Mesenchymal stem cell (in vitro differentiated cells and primary cell): ENCODE measurements at regions not wholly inside any gene's neighbourhood (a gene's known extent, or its start where the extent isn't known, plus 50 kb on each side); places are given as distances from the start of the nearest gene placed in this dataset.

ENCODE experiments used
- DNase-seq: peaks from one replicate; pipeline ENCODE4 v3.0.0-alpha.2; 2013
- H2AFZ ChIP-seq: one replicate; pipeline ENCODE4 v1.6.1; 2013; ENCODE audit warnings: low read depth, mild to moderate bottlenecking, control low read depth, inconsistent platforms, low read length, moderate library complexity
- H2AK5ac ChIP-seq: 2 replicates; pipeline ENCODE4 v1.6.1; 2013; ENCODE audit warnings: low read length, moderate library complexity, mild to moderate bottlenecking, inconsistent platforms; ENCODE audit not compliant: severe bottlenecking
- H2BK120ac ChIP-seq: one replicate; pipeline ENCODE4 v1.6.1; 2013; ENCODE audit warnings: low read depth, mild to moderate bottlenecking, inconsistent platforms, low read length, moderate library complexity
- H2BK12ac ChIP-seq, 2 experiments: one replicate each; pipeline ENCODE4 v1.6.1; 2013; ENCODE audit warnings: inconsistent platforms in 2 of 2, low read length in 2 of 2, mild to moderate bottlenecking in 2 of 2, moderate library complexity in 2 of 2, control low read depth in 1 of 2
- H2BK15ac ChIP-seq: one replicate; pipeline ENCODE4 v1.6.1; 2013; ENCODE audit warnings: mild to moderate bottlenecking, low read depth, inconsistent platforms; ENCODE audit not compliant: poor library complexity, severe bottlenecking
- H2BK5ac ChIP-seq: 2 replicates; pipeline ENCODE4 v1.6.1; 2013; ENCODE audit warnings: low read depth, mild to moderate bottlenecking, low read length, control low read depth, inconsistent platforms; ENCODE audit not compliant: poor library complexity, severe bottlenecking
- H3K14ac ChIP-seq, 2 experiments: one replicate each; pipeline ENCODE4 v1.6.1; 2013; ENCODE audit warnings: inconsistent platforms in 2 of 2, low read length in 2 of 2, control low read depth in 1 of 2, mild to moderate bottlenecking in 1 of 2, moderate library complexity in 1 of 2
- H3K18ac ChIP-seq, 2 experiments: one replicate each; pipeline ENCODE4 v1.6.1; 2013; ENCODE audit warnings: inconsistent platforms in 2 of 2, low read length in 2 of 2, control low read depth in 1 of 2, low read depth in 1 of 2, mild to moderate bottlenecking in 1 of 2
- H3K23ac ChIP-seq, 2 experiments: one replicate each; pipeline ENCODE4 v1.6.1; 2013; ENCODE audit warnings: inconsistent platforms in 2 of 2, low read length in 2 of 2, mild to moderate bottlenecking in 2 of 2, moderate library complexity in 2 of 2, control low read depth in 1 of 2
- H3K27ac ChIP-seq: 2 replicates; pipeline ENCODE4 v1.5.1; 2013; ENCODE audit warnings: mild to moderate bottlenecking, moderate library complexity, low read length, control low read depth, inconsistent platforms; ENCODE audit not compliant: poor library complexity, severe bottlenecking
- H3K27me3 ChIP-seq, 2 experiments: 2 replicates each; pipeline versions ENCODE4 v1.6.1 to v1.7.0; 2013; ENCODE audit warnings: low read length in 2 of 2, mild to moderate bottlenecking in 2 of 2, moderate library complexity in 2 of 2, control low read depth in 1 of 2, inconsistent platforms in 1 of 2; ENCODE audit not compliant: control insufficient read depth in 1 of 2, insufficient read depth in 1 of 2
- H3K36me3 ChIP-seq, 2 experiments: 2 replicates each; pipeline versions ENCODE4 v1.6.1 to v1.7.0; 2013; ENCODE audit warnings: low read length in 2 of 2, control low read depth in 1 of 2, inconsistent platforms in 1 of 2, low read depth in 1 of 2, mild to moderate bottlenecking in 1 of 2; ENCODE audit not compliant: insufficient read depth in 2 of 2, control insufficient read depth in 1 of 2
- H3K4ac ChIP-seq, 2 experiments: one replicate each; pipeline ENCODE4 v1.6.1; 2013; ENCODE audit warnings: inconsistent platforms in 2 of 2, low read length in 2 of 2, mild to moderate bottlenecking in 2 of 2, moderate library complexity in 2 of 2, control low read depth in 1 of 2, low read depth in 1 of 2
- H3K4me1 ChIP-seq: 2 replicates; pipeline ENCODE4 v1.6.1; 2013; ENCODE audit warnings: low read depth, low read length, control low read depth; ENCODE audit not compliant: control insufficient read depth, insufficient read depth
- H3K4me2 ChIP-seq: 2 replicates; pipeline ENCODE4 v1.6.1; 2013; ENCODE audit warnings: low read length, mild to moderate bottlenecking, inconsistent platforms; ENCODE audit not compliant: poor library complexity, severe bottlenecking
- H3K4me3 ChIP-seq, 2 experiments: 2 replicates each; pipeline versions ENCODE4 v1.5.1 to v1.7.0; 2013; ENCODE audit warnings: low read length in 2 of 2, mild to moderate bottlenecking in 2 of 2, control low read depth in 1 of 2, low read depth in 1 of 2; ENCODE audit not compliant: insufficient read depth in 1 of 2
- H3K79me1 ChIP-seq: replicated peaks from 2 replicates; pipeline ENCODE4 v1.6.1; 2013; ENCODE audit warnings: mild to moderate bottlenecking, control low read depth, low read length, inconsistent platforms; ENCODE audit not compliant: poor library complexity, severe bottlenecking
- H3K9ac ChIP-seq: 2 replicates; pipeline ENCODE4 v1.7.0; 2013; ENCODE audit warnings: mild to moderate bottlenecking, low read length, moderate library complexity
- H3K9me3 ChIP-seq: 2 replicates; pipeline ENCODE4 v1.7.0; 2013; ENCODE audit warnings: mild to moderate bottlenecking, low read length; ENCODE audit not compliant: control insufficient read depth
- H4K8ac ChIP-seq: one replicate; pipeline ENCODE4 v1.6.1; 2013; ENCODE audit warnings: inconsistent platforms, mild to moderate bottlenecking, low read length, moderate library complexity
- H4K91ac ChIP-seq: one replicate; pipeline ENCODE4 v1.6.1; 2013; ENCODE audit warnings: mild to moderate bottlenecking, low read length, inconsistent platforms
- WGBS: methylation state at CpG from one replicate; pipeline ENCODE4 v1.1.7; 2013; ENCODE audit warnings: mixed read lengths; 5-methylcytosine and 5-hydroxymethylcytosine counted together

GRCh38 chr9:118446943-118447639, 742.9 kb downstream of the TLR4 start:
- Histone ChIP-seq H3K4me2 (no peak overlapping the region), H4K8ac (no peak overlapping the region), H3K27me3 (no peaks in the 10 kb centered on the region), H3K4ac (no peak overlapping the region), H3K79me1 (no peaks in the 10 kb centered on the region), H3K36me3 (no peaks in the 10 kb centered on the region), H2BK12ac (no peak overlapping the region), H3K23ac (no peak overlapping the region), H2AK5ac (no peak overlapping the region), H2BK15ac (no peak overlapping the region), H2AFZ (no peak overlapping the region), H3K9ac (no peak overlapping the region), H2BK120ac (no peak overlapping the region), H3K27ac (no peak overlapping the region), H3K4me3 (no peak overlapping the region), H3K18ac (no peak overlapping the region), H3K4me1 (no peaks in the 10 kb centered on the region), H4K91ac (no peak overlapping the region), H2BK5ac (no peak overlapping the region), H3K14ac (no peak overlapping the region), H3K9me3 (no peaks in the 10 kb centered on the region)
- 64% methylated on average over 9 of the region's 9 CpGs for WGBS
- DNase-seq: no peak

- H3K4ac ChIP-seq: no peak overlapping the region
- H4K91ac ChIP-seq: no peak overlapping the region
- no peak overlapping the region for H2BK120ac ChIP-seq
- no peaks in the 10 kb centered on the region for H3K36me3 ChIP-seq
- H2BK12ac ChIP-seq: no peak overlapping the region
- H3K4me1 ChIP-seq: no peaks in the 10 kb centered on the region
- H3K27ac ChIP-seq: no peak overlapping the region
- DNase-seq: no peak
- no peaks in the 10 kb centered on the region for H3K79me1 ChIP-seq
- H3K9ac ChIP-seq: no peak overlapping the region
- no peak overlapping the region for H2BK5ac ChIP-seq
- no peak overlapping the region for H2AFZ ChIP-seq
- H3K18ac ChIP-seq: no peak overlapping the region
- no peak overlapping the region for H3K4me2 ChIP-seq
- no peak overlapping the region for H4K8ac ChIP-seq
- no peak overlapping the region for H2BK15ac ChIP-seq
- H3K9me3 ChIP-seq: no peaks in the 10 kb centered on the region
- no peak overlapping the region for H3K4me3 ChIP-seq
- 70% methylated on average over 2 of the region's 2 CpGs for WGBS
- no peak overlapping the region for H3K23ac ChIP-seq
- H3K14ac ChIP-seq: no peak overlapping the region
- no peak overlapping the region for H2AK5ac ChIP-seq
- H3K27me3 ChIP-seq: no peaks in the 10 kb centered on the region
Observed at GRCh38 chr9:118449554-118449953, 745.4 kb downstream of the TLR4 start.

- no CpG with 5 or more reads among the region's 2 CpGs for WGBS
- no peak overlapping the region for H3K14ac ChIP-seq
- no peak overlapping the region for H3K4ac ChIP-seq
- H3K4me1 ChIP-seq: no peaks in the 10 kb centered on the region
- no peaks in the 10 kb centered on the region for H3K79me1 ChIP-seq
- H3K9me3 ChIP-seq: no peaks in the 10 kb centered on the region
- no peak overlapping the region for H2BK5ac ChIP-seq
- H2BK15ac ChIP-seq: no peak overlapping the region
- H4K91ac ChIP-seq: no peak overlapping the region
- H4K8ac ChIP-seq: no peak overlapping the region
- no peak overlapping the region for H2BK120ac ChIP-seq
- H3K9ac ChIP-seq: no peak overlapping the region
- no peaks in the 10 kb centered on the region for H3K36me3 ChIP-seq
- no peak overlapping the region for H2AK5ac ChIP-seq
- H3K18ac ChIP-seq: no peak overlapping the region
- no peak overlapping the region for H2BK12ac ChIP-seq
- H3K27me3 ChIP-seq: no peaks in the 10 kb centered on the region
- no peak overlapping the region for H3K27ac ChIP-seq
- H3K4me2 ChIP-seq: no peak overlapping the region
- H3K23ac ChIP-seq: no peak overlapping the region
- H3K4me3 ChIP-seq: no peak overlapping the region
- no peak for DNase-seq
- H2AFZ ChIP-seq: no peak overlapping the region
Observed at GRCh38 chr9:118455259-118455658, 751.1 kb downstream of the TLR4 start.

- no peaks in the 10 kb centered on the region for H3K36me3 ChIP-seq
- H4K91ac ChIP-seq: no peak overlapping the region
- no peak for DNase-seq
- no peak overlapping the region for H3K23ac ChIP-seq
- H2BK5ac ChIP-seq: no peak overlapping the region
- H4K8ac ChIP-seq: no peak overlapping the region
- no peak overlapping the region for H3K27ac ChIP-seq
- no peaks in the 10 kb centered on the region for H3K4me1 ChIP-seq
- no peak overlapping the region for H3K4me2 ChIP-seq
- H3K4ac ChIP-seq: no peak overlapping the region
- H3K14ac ChIP-seq: no peak overlapping the region
- no peak overlapping the region for H2BK120ac ChIP-seq
- H3K27me3 ChIP-seq: no peaks in the 10 kb centered on the region
- H3K9ac ChIP-seq: no peak overlapping the region
- H3K18ac ChIP-seq: no peak overlapping the region
- no peak overlapping the region for H2BK15ac ChIP-seq
- H3K4me3 ChIP-seq: no peak overlapping the region
- WGBS: 88% methylated on average over 2 of the region's 2 CpGs
- no peak overlapping the region for H2AFZ ChIP-seq
- H3K79me1 ChIP-seq: no peaks in the 10 kb centered on the region
- no peak overlapping the region for H2BK12ac ChIP-seq
- no peaks in the 10 kb centered on the region for H3K9me3 ChIP-seq
- H2AK5ac ChIP-seq: no peak overlapping the region
Observed at GRCh38 chr9:118455788-118456187, 751.6 kb downstream of the TLR4 start.
